ENCODE measurements at regions not wholly inside any gene's neighbourhood (a gene's known extent, or its start where the extent isn't known, plus 50 kb on each side); places are given as distances from the start of the nearest gene placed in this dataset.

DNA sequence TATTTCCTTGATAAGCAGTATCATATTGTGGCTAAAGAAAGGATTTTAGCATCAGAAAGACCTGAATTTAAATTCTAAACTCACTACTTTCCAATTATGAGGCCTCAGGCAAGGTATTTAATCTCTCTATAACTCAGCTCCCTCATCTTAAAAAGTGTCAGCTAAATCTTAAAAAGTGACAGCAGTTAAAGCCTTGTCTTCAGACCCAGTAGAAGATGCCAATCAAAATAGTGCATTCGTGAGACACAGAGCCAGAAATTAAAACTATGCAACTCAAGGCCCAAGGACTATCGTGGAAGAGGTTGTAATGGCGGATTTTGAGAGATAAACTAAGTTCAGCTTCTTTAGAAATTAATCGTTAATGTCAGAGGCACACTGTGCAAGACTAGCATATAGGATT lies 677.5 kb upstream of the BRINP3 start:
- Histone ChIP-seq H3K4me3 (no peak overlapping the region), H3K4me1 (no peaks in the 10 kb centered on the region), H3K36me3 (no peaks in the 10 kb centered on the region), H3K27ac (no peak overlapping the region), H3K27me3 (no peaks in the 10 kb centered on the region), H3K9me3 (no peaks in the 10 kb centered on the region)
- ATAC-seq (no peak), DNase-seq (no peak)
- 37% methylated on average over 4 of the region's 4 CpGs for WGBS (ENCODE audit: insufficient coverage, low coverage, low lambda C conversion rate, missing lambda C conversion rate)
- TF ChIP-seq, protein P1, sequence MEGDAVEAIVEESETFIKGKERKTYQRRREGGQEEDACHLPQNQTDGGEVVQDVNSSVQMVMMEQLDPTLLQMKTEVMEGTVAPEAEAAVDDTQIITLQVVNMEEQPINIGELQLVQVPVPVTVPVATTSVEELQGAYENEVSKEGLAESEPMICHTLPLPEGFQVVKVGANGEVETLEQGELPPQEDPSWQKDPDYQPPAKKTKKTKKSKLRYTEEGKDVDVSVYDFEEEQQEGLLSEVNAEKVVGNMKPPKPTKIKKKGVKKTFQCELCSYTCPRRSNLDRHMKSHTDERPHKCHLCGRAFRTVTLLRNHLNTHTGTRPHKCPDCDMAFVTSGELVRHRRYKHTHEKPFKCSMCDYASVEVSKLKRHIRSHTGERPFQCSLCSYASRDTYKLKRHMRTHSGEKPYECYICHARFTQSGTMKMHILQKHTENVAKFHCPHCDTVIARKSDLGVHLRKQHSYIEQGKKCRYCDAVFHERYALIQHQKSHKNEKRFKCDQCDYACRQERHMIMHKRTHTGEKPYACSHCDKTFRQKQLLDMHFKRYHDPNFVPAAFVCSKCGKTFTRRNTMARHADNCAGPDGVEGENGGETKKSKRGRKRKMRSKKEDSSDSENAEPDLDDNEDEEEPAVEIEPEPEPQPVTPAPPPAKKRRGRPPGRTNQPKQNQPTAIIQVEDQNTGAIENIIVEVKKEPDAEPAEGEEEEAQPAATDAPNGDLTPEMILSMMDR (IDR thresholded peaks at IDR 0.05) = no peak
- TF ChIP-seq POLR2A (IDR thresholded peaks at IDR 0.05) = no peak
- intact Hi-C loops (cut with DNase I) = no loop called here

DNA sequence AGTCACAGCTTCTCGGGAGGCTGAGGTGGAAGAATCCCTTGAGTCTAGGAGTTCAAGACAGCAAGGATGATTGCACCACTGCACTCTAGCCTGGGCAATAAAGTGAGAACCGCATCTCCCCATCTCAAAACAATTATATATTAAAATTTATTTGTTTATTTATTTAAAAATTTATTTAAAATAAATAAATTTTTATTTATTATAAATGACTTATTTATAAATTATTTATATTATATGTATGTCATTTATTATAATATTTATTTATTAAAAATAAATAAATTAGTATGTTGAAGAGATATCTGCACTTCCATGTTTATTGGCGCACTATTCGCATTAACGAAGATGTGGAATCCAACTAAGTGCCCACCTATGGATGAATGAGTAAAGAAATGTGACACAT lies 683.2 kb upstream of the BRINP3 start:
- WGBS (ENCODE audit: insufficient coverage, low coverage, low lambda C conversion rate, missing lambda C conversion rate) = 87% methylated on average over 5 of the region's 5 CpGs
- ATAC-seq = no peak
- TF ChIP-seq POLR2A (IDR thresholded peaks at IDR 0.05) = no peak
- TF ChIP-seq, protein P1 (IDR thresholded peaks at IDR 0.05) = no peak
- intact Hi-C loops (cut with DNase I) = no loop called here
- Histone ChIP-seq H3K27ac (no peak overlapping the region), H3K4me3 (no peak overlapping the region), H3K36me3 (no peaks in the 10 kb centered on the region), H3K4me1 (no peaks in the 10 kb centered on the region), H3K9me3 (no peaks in the 10 kb centered on the region), H3K27me3 (no peaks in the 10 kb centered on the region)
- DNase-seq = no peak

DNA sequence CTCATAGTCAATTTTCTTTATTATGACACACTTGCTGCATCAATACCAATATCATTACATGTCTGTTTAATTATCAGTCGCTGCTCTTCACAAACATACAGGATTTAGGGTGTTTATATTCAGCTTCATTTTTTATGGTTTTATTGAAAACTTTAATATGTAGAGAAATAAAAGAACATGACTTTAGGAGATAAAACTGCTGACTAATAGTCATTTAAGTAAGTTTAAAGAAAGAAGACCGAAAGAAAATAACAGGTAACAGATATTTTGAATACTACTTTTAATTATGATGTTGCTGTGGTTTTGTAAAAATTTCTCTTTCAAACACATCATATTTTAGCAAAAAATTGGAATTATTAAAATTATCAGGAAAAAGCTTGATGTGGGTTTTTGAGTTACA lies 685.1 kb upstream of the BRINP3 start:
- no peak for DNase-seq
- WGBS (ENCODE audit: insufficient coverage, low coverage, low lambda C conversion rate, missing lambda C conversion rate) = 52% methylated on average over 2 of the region's 2 CpGs
- TF ChIP-seq, protein P1 (IDR thresholded peaks at IDR 0.05) = no peak
- TF ChIP-seq POLR2A (IDR thresholded peaks at IDR 0.05) = no peak
- no peaks in the 10 kb centered on the region for H3K4me1 ChIP-seq
- ATAC-seq = no peak
- H3K4me3 ChIP-seq = no peak overlapping the region
- intact Hi-C loops (cut with DNase I) = no loop called here
- H3K36me3 ChIP-seq = no peaks in the 10 kb centered on the region
- H3K27me3 ChIP-seq = no peaks in the 10 kb centered on the region
- H3K27ac ChIP-seq = no peak overlapping the region
- no peaks in the 10 kb centered on the region for H3K9me3 ChIP-seq

DNA sequence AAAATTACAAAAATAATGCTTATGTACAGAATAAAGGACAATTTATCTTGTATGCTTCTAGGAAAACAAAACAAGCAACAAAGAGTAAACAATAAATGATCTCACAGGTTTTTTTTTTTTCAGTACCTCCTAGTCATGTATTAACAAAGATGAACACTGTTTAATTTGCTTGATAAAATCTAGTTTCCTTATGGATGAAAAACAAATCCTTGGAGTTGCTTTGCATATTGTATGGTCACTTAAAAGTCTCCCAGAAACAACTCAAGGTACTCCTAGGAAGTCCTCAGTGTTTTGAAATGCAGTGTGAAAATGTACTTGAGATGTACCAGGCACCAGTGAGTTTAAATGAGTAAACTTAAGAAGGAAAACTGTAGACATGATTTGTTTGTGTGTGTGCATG lies 686.0 kb upstream of the BRINP3 start:
- no peaks in the 10 kb centered on the region for H3K36me3 ChIP-seq
- no peaks in the 10 kb centered on the region for H3K9me3 ChIP-seq
- H3K27me3 ChIP-seq = no peaks in the 10 kb centered on the region
- ATAC-seq (no peak), DNase-seq (no peak)
- no peak overlapping the region for H3K4me3 ChIP-seq
- H3K27ac ChIP-seq = no peak overlapping the region
- intact Hi-C loops (cut with DNase I) = no loop called here
- TF ChIP-seq POLR2A (IDR thresholded peaks at IDR 0.05) = no peak
- TF ChIP-seq, protein P1 (IDR thresholded peaks at IDR 0.05) = no peak
- H3K4me1 ChIP-seq = no peaks in the 10 kb centered on the region

DNA sequence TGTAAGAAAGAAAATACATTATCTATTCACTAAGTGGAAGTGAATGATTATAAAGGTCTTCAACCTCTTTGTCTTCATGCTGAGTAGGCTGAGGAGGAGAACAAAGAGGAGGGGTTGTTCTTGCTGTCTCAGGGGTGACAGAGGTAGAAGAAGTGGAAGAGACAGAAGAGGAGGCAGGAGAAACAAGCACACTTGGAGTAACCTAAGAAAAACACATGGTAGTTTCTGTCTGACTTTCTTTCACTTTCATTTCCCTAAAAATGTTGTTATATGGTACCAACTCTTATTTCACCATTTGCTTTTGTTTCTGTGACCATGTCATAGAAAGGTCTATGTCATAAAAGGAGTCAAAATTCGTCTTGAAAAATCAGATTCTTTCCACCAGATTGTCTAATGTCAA lies 696.6 kb upstream of the BRINP3 start:
- TF ChIP-seq POLR2A (IDR thresholded peaks at IDR 0.05) = no peak
- TF ChIP-seq, protein P1 (IDR thresholded peaks at IDR 0.05) = no peak
- Histone ChIP-seq H3K4me3 (no peak overlapping the region), H3K36me3 (no peaks in the 10 kb centered on the region), H3K27me3 (no peaks in the 10 kb centered on the region), H3K27ac (no peak overlapping the region), H3K9me3 (no peaks in the 10 kb centered on the region), H3K4me1 (no peaks in the 10 kb centered on the region)
- intact Hi-C loops (cut with DNase I) = no loop called here
- WGBS (ENCODE audit: insufficient coverage, low coverage, low lambda C conversion rate, missing lambda C conversion rate) = 13% methylated on average over 1 of the region's 1 CpG
- ATAC-seq (peak in 2 of 4 donors; percentile 20 to 42), DNase-seq (no peak)
